ENCODE measurements at regions not wholly inside any gene's neighbourhood (a gene's known extent, or its start where the extent isn't known, plus 50 kb on each side); places are given as distances from the start of the nearest gene placed in this dataset.

DNA sequence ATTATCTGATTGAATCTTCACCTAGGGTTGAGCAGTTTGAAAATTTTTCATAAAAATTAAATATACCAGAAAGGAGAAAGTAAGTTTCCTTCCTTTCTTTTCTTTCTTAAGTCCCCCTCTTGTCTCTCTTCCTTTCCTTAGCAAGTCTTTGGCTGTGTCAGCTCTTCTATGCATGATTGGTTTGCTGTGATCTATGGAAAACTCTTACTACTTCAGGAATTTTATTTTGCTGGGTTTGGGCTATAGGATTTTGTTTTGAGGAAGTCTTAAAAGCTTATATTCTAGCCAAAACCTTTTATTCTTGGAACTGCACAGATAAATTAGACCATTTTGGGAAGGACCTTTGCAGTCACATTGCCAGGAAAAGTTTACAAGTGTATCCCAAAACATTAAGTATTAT is 173.4 kb upstream of the CITED2 start:
- TF ChIP-seq, protein P1, sequence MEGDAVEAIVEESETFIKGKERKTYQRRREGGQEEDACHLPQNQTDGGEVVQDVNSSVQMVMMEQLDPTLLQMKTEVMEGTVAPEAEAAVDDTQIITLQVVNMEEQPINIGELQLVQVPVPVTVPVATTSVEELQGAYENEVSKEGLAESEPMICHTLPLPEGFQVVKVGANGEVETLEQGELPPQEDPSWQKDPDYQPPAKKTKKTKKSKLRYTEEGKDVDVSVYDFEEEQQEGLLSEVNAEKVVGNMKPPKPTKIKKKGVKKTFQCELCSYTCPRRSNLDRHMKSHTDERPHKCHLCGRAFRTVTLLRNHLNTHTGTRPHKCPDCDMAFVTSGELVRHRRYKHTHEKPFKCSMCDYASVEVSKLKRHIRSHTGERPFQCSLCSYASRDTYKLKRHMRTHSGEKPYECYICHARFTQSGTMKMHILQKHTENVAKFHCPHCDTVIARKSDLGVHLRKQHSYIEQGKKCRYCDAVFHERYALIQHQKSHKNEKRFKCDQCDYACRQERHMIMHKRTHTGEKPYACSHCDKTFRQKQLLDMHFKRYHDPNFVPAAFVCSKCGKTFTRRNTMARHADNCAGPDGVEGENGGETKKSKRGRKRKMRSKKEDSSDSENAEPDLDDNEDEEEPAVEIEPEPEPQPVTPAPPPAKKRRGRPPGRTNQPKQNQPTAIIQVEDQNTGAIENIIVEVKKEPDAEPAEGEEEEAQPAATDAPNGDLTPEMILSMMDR (IDR thresholded peaks at IDR 0.05): no peak
- no peak for TF ChIP-seq ZFX (IDR thresholded peaks at IDR 0.05; ENCODE audit: borderline replicate concordance)
